K562 (cell line): ENCODE measurements at regions not wholly inside any gene's neighbourhood (a gene's known extent, or its start where the extent isn't known, plus 50 kb on each side); places are given as distances from the start of the nearest gene placed in this dataset.

ENCODE experiments used
- ATAC-seq: fragments of 200-7000 bp; cut with Tn5 transposase; 3 replicates; pipeline ENCODE4 v1.9.1; 2020; ENCODE audit warnings: moderate library complexity
- BruUV-seq: library from RNA; stranded (reverse); fragments of 400-500 nt; replicated peaks from 2 replicates; lab custom pipeline; 2021; lab: Mats Ljungman, UMichigan
- CTCF ChIA-PET: fragments of 300-600 bp; formaldehyde crosslinking; extraction: SDS; loops from one replicate; lab custom pipeline; 2021; ENCODE audit warnings: low intra/inter-chr PET ratio; lab: Yijun Ruan, JAX
- POLR2A ChIA-PET: fragments of 300-600, 350-650 bp; sonication (Branson Sonifier 250); formaldehyde crosslinking; extraction: SDS; loops from one replicate; lab custom pipeline; 2021; ENCODE audit warnings: antibody characterized with exemption, inconsistent platforms; lab: Yijun Ruan, JAX
- DNase-seq, 4 experiments: peaks; one replicate each; pipeline versions ENCODE4 v3.0.0 to v3.0.0-alpha.2; 2011 to 2018; ENCODE audit warnings: low spot score in 3 of 4, mixed read lengths in 3 of 4; ENCODE audit errors: extremely low read depth in 1 of 4
- FAIRE-seq: peaks from 2 replicates; lab custom pipeline; 2011; peaks lifted over from hg19 to GRCh38; lab: Jason Lieb, UNC
- H2AFZ ChIP-seq: 2 replicates; pipeline ENCODE4 v1.6.0; 2011; ENCODE audit warnings: low read depth, low read length, control low read depth, inconsistent platforms
- H3K27ac ChIP-seq: fragments of 200-600 bp; 3 replicates; pipeline ENCODE4 v1.8.0; 2011; ENCODE audit warnings: low read depth, mild to moderate bottlenecking, control low read depth, inconsistent platforms, low read length, moderate library complexity, mixed read lengths; ENCODE audit errors: extremely low read depth
- H3K27me3 ChIP-seq, 2 experiments: fragments of 300-600 bp in 1 of 2; 2 replicates in 1 of 2; 3 replicates in 1 of 2; pipeline versions ENCODE4 v1.6.0 to v1.8.0; 2011; ENCODE audit warnings: inconsistent platforms in 2 of 2, low read length in 2 of 2, mild to moderate bottlenecking in 1 of 2, mixed read lengths in 1 of 2, moderate library complexity in 1 of 2; ENCODE audit not compliant: control insufficient read depth in 2 of 2, insufficient read depth in 2 of 2
- H3K36me3 ChIP-seq: fragments of 300-600 bp; 3 replicates; pipeline ENCODE4 v1.8.0; 2011; ENCODE audit warnings: mild to moderate bottlenecking, low read length, inconsistent platforms; ENCODE audit not compliant: control insufficient read depth, insufficient read depth
- H3K4me1 ChIP-seq, 2 experiments: fragments of 200-600 bp in 1 of 2; replicated peaks in 1 of 2; 2 replicates in 1 of 2; 3 replicates in 1 of 2; pipeline versions ENCODE4 v1.5.1 to v1.8.0; 2011; ENCODE audit warnings: inconsistent platforms in 2 of 2, low read length in 2 of 2, mild to moderate bottlenecking in 1 of 2, mixed read lengths in 1 of 2, moderate library complexity in 1 of 2; ENCODE audit not compliant: control insufficient read depth in 2 of 2, insufficient read depth in 2 of 2
- H3K4me2 ChIP-seq: 2 replicates; pipeline ENCODE4 v1.6.1; 2011; ENCODE audit warnings: low read length, control low read depth, inconsistent platforms, mixed read lengths; ENCODE audit not compliant: insufficient read depth
- H3K4me3 ChIP-seq: fragments of 200-600 bp; sonication (generic), shearing (Covaris generic); 2 replicates; pipeline ENCODE4 v1.5.1; 2016; ENCODE audit warnings: control low read depth, inconsistent platforms
- H3K79me2 ChIP-seq: fragments of 200-600 bp; 3 replicates; pipeline ENCODE4 v1.8.0; 2011; ENCODE audit warnings: low read length, inconsistent platforms; ENCODE audit not compliant: control insufficient read depth, insufficient read depth
- H3K9ac ChIP-seq, 2 experiments: 2 replicates each; pipeline versions ENCODE4 v1.6.0 to v1.6.1; 2011; ENCODE audit warnings: low read depth in 2 of 2, low read length in 2 of 2, control low read depth in 1 of 2, inconsistent platforms in 1 of 2, mild to moderate bottlenecking in 1 of 2, mixed read lengths in 1 of 2; ENCODE audit not compliant: insufficient read depth in 1 of 2
- H3K9me1 ChIP-seq: one replicate; pipeline ENCODE4 v1.6.0; 2011; ENCODE audit warnings: inconsistent platforms, mild to moderate bottlenecking, low read length, moderate library complexity; ENCODE audit not compliant: control insufficient read depth, insufficient read depth
- H3K9me3 ChIP-seq: replicated peaks from 2 replicates; pipeline ENCODE4 v1.5.1; 2011; ENCODE audit warnings: low read depth, low read length, inconsistent platforms; ENCODE audit not compliant: control insufficient read depth, insufficient read depth
- H4K20me1 ChIP-seq: replicated peaks from 2 replicates; pipeline ENCODE4 v1.6.1; 2011; ENCODE audit warnings: low read length, inconsistent platforms, mixed read lengths; ENCODE audit not compliant: control insufficient read depth, insufficient read depth
- BDP1 ChIP-seq: IDR thresholded peaks from 3 replicates; pipeline ENCODE4 v1.6.1; 2011; ENCODE audit not compliant: insufficient read length, insufficient read depth
- CCAR2 ChIP-seq: fragments of 200-400 bp; formaldehyde crosslinking; IDR thresholded peaks from 2 replicates; pipeline ENCODE4 v1.6.1; 2017; ENCODE audit warnings: mild to moderate bottlenecking, low read depth, low read length
- CHCHD3 ChIP-seq: fragments of 250-450 bp; sonication (Bioruptor Pico); IDR thresholded peaks from 2 replicates; pipeline ENCODE4 v2.1.2; 2022; ENCODE audit warnings: mild to moderate bottlenecking
- CREBBP ChIP-seq: IDR thresholded peaks from one replicate; pipeline ENCODE4 v1.6.1; 2012; ENCODE audit warnings: low read depth, mild to moderate bottlenecking, control low read depth, inconsistent platforms, low read length
- DMBX1 ChIP-seq: fragments of 250-450 bp; sonication (Bioruptor Pico); IDR thresholded peaks from 2 replicates; pipeline ENCODE4 v1.8.0; 2022; ENCODE audit warnings: inconsistent platforms, mild to moderate bottlenecking, moderate library complexity, borderline replicate concordance
- EP400 ChIP-seq: fragments of 450-650 bp; IDR thresholded peaks from 2 replicates; pipeline ENCODE4 v1.6.1; 2017; ENCODE audit warnings: antibody characterized with exemption, mild to moderate bottlenecking, moderate library complexity
- GATA2 ChIP-seq: sonication (generic); formaldehyde crosslinking; IDR thresholded peaks from 2 replicates; pipeline ENCODE4 v1.4.0; 2020; ENCODE audit warnings: mild to moderate bottlenecking, missing genetic modification reagents
- NCOA2 ChIP-seq, 2 experiments: fragments of 450-650 bp; IDR thresholded peaks; 2 replicates each; pipeline ENCODE4 v1.6.1; 2018; ENCODE audit warnings: mild to moderate bottlenecking in 2 of 2, moderate library complexity in 1 of 2; ENCODE audit not compliant: partially characterized antibody in 2 of 2
- NR1H2 ChIP-seq: sonication (generic); formaldehyde crosslinking; IDR thresholded peaks from 2 replicates; pipeline ENCODE4 v1.4.0; 2020; ENCODE audit warnings: mild to moderate bottlenecking, missing genetic modification reagents
- POU5F1 ChIP-seq: fragments of 150-350 bp; IDR thresholded peaks from 2 replicates; pipeline ENCODE4 v1.6.1; 2014; ENCODE audit warnings: borderline replicate concordance, low read length, low read depth, mild to moderate bottlenecking; ENCODE audit not compliant: partially characterized antibody
- RAD51 ChIP-seq: fragments of 450-650 bp; IDR thresholded peaks from 2 replicates; pipeline ENCODE4 v1.7.1; 2016; ENCODE audit warnings: low read depth, mild to moderate bottlenecking, borderline replicate concordance
- RBM22 ChIP-seq: fragments of 200-400 bp; formaldehyde crosslinking; IDR thresholded peaks from 2 replicates; pipeline ENCODE4 v1.6.1; 2018; ENCODE audit warnings: low read length, low read depth; ENCODE audit not compliant: poor library complexity, severe bottlenecking
- SIRT6 ChIP-seq: IDR thresholded peaks from one replicate; pipeline ENCODE4 v1.6.1; 2012; ENCODE audit warnings: low read depth, mild to moderate bottlenecking, control low read depth, inconsistent platforms, low read length, moderate library complexity
- SREBF2 ChIP-seq: sonication (generic); formaldehyde crosslinking; IDR thresholded peaks from 2 replicates; pipeline ENCODE4 v1.4.0; 2020; ENCODE audit warnings: mild to moderate bottlenecking, missing genetic modification reagents
- YBX1 ChIP-seq: fragments of 450-650 bp; IDR thresholded peaks from 2 replicates; pipeline ENCODE4 v1.7.1; 2016; ENCODE audit warnings: mild to moderate bottlenecking
- ZBTB11 ChIP-seq, 3 experiments: fragments of 200-800 bp in 1 of 3; fragments of 250-450 bp in 1 of 3; fragments of 450-650 bp in 1 of 3; sonication (Bioruptor Pico) in 1 of 3; sonication (Bioruptor generic) in 1 of 3; formaldehyde crosslinking in 1 of 3; IDR thresholded peaks; 2 replicates each; pipeline versions ENCODE4 v1.6.1 to v1.8.0; 2016 to 2022; ENCODE audit warnings: mild to moderate bottlenecking in 2 of 3, missing genetic modification characterization in 2 of 3, missing compliant biosample characterization in 1 of 3, moderate library complexity in 1 of 3
- ZNF592 ChIP-seq: fragments of 450-650 bp; IDR thresholded peaks from 2 replicates; pipeline ENCODE4 v1.6.1; 2017; ENCODE audit warnings: antibody characterized with exemption, mild to moderate bottlenecking
- ZNF717 ChIP-seq: fragments of 250-450 bp; sonication (Bioruptor Pico); IDR thresholded peaks from 2 replicates; pipeline ENCODE4 v1.5.0; 2021
- in situ Hi-C: fragments of 300-500 bp; cut with MboI; formaldehyde crosslinking; loops from 4 replicates; pipeline ENCODE4 v1.15.0; 2018; ENCODE audit warnings: inconsistent platforms, mixed read lengths
- intact Hi-C: fragments of 100-400 bp; cut with micrococcal nuclease; formaldehyde crosslinking; loops from 2 replicates; pipeline ENCODE4 v1.14.2; 2022

- Histone ChIP-seq H3K27me3 (no peaks in the 10 kb centered on the region), H3K9me3 (no peaks in the 10 kb centered on the region), H3K4me3 (no peak overlapping the region), H3K4me1 (no peaks in the 10 kb centered on the region), H3K27ac (no peak overlapping the region), H3K36me3 (no peaks in the 10 kb centered on the region), H3K79me2 (no peaks in the 10 kb centered on the region), H3K9me1 (no peaks in the 10 kb centered on the region), H4K20me1 (no peaks in the 10 kb centered on the region), H3K4me2 (no peak overlapping the region), H3K9ac (no peak overlapping the region), H2AFZ (no peak overlapping the region)
- DNase-seq, result no peak
- POLR2A ChIA-PET, result no interaction called here
- no peak for ATAC-seq
- BruUV-seq, result no TSS peak
- in situ Hi-C loops, result no loop called here
- no peak for FAIRE-seq
- CTCF ChIA-PET, result no interaction called here
- intact Hi-C loops, result no loop called here
- TF ChIP-seq CREBBP (no peak), CCAR2 (no peak), CHCHD3 (no peak), RAD51 (no peak), SREBF2 (CRISPR knock-in tag) (no peak), GATA2 (no peak), SIRT6 (no peak), BDP1 (no peak), ZNF717 (no peak), NCOA2 (IDR thresholded peaks at IDR 0.05; ENCODE audit: partially characterized antibody in 2 of 2) (no peak), ZNF592 (no peak), YBX1 (no peak), ZBTB11 (CRISPR knock-in tag; IDR thresholded peaks at IDR 0.05) (no peak), DMBX1 (no peak), POU5F1 (no peak), NR1H2 (CRISPR knock-in tag) (no peak), EP400 (no peak), RBM22 (no peak)
These were observed 117.8 kb downstream of the TMEM26 start for GRCh38 chr10:61335359-61335758.
